ENCODE measurements at regions not wholly inside any gene's neighbourhood (a gene's known extent, or its start where the extent isn't known, plus 50 kb on each side); places are given as distances from the start of the nearest gene placed in this dataset.
A peak's percentile ranks its signal among the peaks of the same experiment; 100 is the strongest.

DNA sequence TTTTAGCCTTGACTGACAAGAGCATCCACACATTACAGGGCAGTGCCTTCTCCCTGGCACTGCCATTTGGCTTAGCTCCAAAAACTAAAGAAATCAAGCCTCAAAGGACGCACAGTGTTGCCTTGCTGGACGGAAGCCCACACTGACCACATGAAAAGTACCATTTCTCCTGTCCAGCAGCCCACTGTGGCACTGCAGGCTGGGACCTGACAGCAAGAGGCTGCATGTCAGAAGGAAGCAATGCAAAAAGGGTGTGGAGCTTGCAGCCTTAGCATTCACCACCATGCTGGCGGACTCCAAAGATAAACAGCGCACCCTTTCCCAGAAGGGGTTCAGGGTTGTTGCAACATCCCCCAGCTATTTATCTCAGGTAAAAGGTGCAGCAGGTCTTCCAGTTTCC lies 109.3 kb upstream of the BMAL1 start:
- peak; percentile 53; the same call in 2 of the 3 replicates for ATAC-seq
- TF ChIP-seq, protein P1, sequence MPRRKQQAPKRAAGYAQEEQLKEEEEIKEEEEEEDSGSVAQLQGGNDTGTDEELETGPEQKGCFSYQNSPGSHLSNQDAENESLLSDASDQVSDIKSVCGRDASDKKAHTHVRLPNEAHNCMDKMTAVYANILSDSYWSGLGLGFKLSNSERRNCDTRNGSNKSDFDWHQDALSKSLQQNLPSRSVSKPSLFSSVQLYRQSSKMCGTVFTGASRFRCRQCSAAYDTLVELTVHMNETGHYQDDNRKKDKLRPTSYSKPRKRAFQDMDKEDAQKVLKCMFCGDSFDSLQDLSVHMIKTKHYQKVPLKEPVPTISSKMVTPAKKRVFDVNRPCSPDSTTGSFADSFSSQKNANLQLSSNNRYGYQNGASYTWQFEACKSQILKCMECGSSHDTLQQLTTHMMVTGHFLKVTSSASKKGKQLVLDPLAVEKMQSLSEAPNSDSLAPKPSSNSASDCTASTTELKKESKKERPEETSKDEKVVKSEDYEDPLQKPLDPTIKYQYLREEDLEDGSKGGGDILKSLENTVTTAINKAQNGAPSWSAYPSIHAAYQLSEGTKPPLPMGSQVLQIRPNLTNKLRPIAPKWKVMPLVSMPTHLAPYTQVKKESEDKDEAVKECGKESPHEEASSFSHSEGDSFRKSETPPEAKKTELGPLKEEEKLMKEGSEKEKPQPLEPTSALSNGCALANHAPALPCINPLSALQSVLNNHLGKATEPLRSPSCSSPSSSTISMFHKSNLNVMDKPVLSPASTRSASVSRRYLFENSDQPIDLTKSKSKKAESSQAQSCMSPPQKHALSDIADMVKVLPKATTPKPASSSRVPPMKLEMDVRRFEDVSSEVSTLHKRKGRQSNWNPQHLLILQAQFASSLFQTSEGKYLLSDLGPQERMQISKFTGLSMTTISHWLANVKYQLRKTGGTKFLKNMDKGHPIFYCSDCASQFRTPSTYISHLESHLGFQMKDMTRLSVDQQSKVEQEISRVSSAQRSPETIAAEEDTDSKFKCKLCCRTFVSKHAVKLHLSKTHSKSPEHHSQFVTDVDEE (CRISPR knock-in tag; IDR thresholded peaks at IDR 0.05), result no peak
- no peak for TF ChIP-seq ZNF70 (CRISPR knock-in tag; IDR thresholded peaks at IDR 0.05)
- TF ChIP-seq BACH2 (CRISPR knock-in tag; IDR thresholded peaks at IDR 0.05; ENCODE audit: borderline replicate concordance), result no peak

DNA sequence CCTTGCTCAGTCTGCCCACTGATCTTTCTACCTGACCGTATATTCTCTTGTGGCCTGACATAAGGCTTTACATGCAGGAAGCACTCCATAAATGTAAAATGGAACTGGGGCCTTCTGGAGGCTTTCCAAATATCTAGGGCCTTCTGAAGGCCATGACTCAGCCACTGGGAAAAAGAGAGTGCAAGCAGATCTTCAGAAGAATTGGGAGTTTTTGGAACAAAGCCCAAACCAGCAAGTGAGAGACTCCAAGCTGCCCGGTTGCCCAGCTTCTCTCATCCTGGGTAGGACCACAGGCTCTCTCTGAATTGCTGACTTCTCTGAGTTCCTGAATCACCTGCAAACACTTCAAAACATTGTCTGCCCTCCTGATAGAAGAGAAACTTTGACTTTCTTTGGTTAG lies 107.9 kb upstream of the BMAL1 start:
- ATAC-seq, result peak; percentile 85
- TF ChIP-seq ISL1 (CRISPR knock-in tag; IDR thresholded peaks at IDR 0.05), result no peak
- 0 out of 2 replicates have a peak, but pooled peaks have one; percentile 41 for TF ChIP-seq ZFP3 (CRISPR knock-in tag; IDR thresholded peaks at IDR 0.05)

DNA sequence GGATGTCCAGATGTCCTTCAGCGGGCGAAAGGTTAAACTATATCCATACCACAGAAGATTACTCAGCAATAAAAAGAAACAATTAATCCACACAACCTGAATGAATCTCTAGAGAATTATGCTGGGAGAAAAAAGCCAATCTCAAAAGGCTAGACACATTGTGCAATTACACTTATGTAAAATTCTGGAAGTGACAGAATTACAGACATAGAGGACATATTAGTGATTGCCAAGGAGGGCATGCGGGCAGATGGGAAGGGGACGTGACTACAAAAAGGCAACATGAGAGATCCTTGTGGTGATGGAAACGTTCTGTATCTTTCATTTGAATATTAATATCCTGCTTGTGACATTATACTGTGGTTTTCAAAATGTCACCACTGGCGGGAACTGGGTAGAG lies 103.5 kb upstream of the BMAL1 start:
- TF ChIP-seq RARB (CRISPR knock-in tag; IDR thresholded peaks at IDR 0.05) (no peak), TCF4 (CRISPR knock-in tag; IDR thresholded peaks at IDR 0.05; ENCODE audit: borderline replicate concordance) (no peak), ESRRG (CRISPR knock-in tag; IDR thresholded peaks at IDR 0.05) (no peak), ARNTL (CRISPR knock-in tag; IDR thresholded peaks at IDR 0.05; ENCODE audit: borderline replicate concordance, low read depth) (no peak), ISL1 (CRISPR knock-in tag; IDR thresholded peaks at IDR 0.05) (no peak), ZFP30 (CRISPR knock-in tag; IDR thresholded peaks at IDR 0.05) (no peak), TOX (CRISPR knock-in tag; IDR thresholded peaks at IDR 0.05; ENCODE audit: borderline replicate concordance) (no peak)
- TF ChIP-seq, protein P1 (CRISPR knock-in tag; IDR thresholded peaks at IDR 0.05), result no peak
- TF ChIP-seq, protein P2, sequence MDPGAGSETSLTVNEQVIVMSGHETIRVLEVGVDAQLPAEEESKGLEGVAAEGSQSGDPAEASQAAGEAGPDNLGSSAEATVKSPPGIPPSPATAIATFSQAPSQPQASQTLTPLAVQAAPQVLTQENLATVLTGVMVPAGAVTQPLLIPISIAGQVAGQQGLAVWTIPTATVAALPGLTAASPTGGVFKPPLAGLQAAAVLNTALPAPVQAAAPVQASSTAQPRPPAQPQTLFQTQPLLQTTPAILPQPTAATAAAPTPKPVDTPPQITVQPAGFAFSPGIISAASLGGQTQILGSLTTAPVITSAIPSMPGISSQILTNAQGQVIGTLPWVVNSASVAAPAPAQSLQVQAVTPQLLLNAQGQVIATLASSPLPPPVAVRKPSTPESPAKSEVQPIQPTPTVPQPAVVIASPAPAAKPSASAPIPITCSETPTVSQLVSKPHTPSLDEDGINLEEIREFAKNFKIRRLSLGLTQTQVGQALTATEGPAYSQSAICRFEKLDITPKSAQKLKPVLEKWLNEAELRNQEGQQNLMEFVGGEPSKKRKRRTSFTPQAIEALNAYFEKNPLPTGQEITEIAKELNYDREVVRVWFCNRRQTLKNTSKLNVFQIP (CRISPR knock-in tag; IDR thresholded peaks at IDR 0.05; ENCODE audit: borderline replicate concordance, low read depth), result no peak
- ATAC-seq, result no peak

DNA sequence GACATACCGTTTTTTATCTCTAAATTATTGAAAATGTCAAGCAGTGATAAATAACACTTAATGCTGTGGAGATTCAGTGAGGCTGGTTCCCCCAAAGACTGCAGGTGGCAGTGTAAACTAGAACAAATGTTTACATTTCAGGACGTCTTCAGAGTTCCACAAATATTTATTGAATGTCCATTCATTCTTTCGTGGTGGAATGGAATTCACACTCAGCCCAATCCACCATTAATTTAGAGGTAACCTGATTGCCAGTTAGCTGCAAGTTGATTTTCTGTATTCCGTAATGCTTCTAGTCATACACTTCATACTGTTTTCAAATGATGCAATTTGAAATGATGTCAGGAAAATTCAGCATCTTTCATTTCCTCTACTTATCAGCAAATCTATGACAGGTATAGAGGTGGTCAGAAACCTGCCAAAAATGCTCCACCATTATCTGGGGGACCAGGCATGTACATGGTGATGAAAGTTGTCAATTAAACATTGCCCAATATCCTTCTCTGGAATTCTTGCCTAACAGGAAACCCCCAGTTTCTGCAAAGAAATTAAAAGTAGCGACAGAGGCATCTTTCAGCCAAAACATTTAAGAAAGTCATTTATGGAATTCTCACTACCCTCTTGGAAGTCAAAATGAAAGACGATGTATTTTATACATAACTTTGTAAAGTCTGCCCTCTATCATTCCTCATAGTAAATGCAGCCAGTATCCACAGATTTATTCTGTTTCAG lies 94.3 kb upstream of the BMAL1 start:
- TF ChIP-seq, protein P2 (CRISPR knock-in tag; IDR thresholded peaks at IDR 0.05; ENCODE audit: borderline replicate concordance, low read depth), result no peak
- 0 out of 2 replicates have a peak, but pooled peaks have one; percentile 20 for TF ChIP-seq ISL1 (CRISPR knock-in tag; IDR thresholded peaks at IDR 0.05)
- ATAC-seq, result peak; percentile 94

DNA sequence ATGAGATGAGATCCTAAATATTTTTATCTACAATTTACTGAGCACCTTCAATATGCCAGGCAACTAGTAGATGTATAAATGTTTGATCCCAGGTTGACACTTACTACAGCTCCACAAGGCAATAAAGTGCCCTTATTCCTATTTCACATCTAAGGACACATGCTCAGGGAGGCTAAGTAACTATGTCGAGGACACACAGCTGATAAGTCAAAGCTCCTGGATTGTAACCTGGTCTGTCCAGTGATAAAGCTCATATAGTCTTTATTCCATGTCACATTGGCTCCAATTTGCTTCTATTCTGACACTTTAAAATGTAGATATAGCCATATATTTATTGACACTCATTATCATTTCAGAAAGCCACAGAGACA lies 93.8 kb upstream of the BMAL1 start:
- peak; percentile 24 for ATAC-seq
- no peak for TF ChIP-seq PPARA (CRISPR knock-in tag; IDR thresholded peaks at IDR 0.05; ENCODE audit: borderline replicate concordance)
- no peak for TF ChIP-seq RARB (CRISPR knock-in tag; IDR thresholded peaks at IDR 0.05)
- no peak for TF ChIP-seq GLIS3 (CRISPR knock-in tag; IDR thresholded peaks at IDR 0.05)
- no peak for TF ChIP-seq ZNF70 (CRISPR knock-in tag; IDR thresholded peaks at IDR 0.05)
- no peak for TF ChIP-seq OSR1 (CRISPR knock-in tag; IDR thresholded peaks at IDR 0.05)
- TF ChIP-seq SNAI2 (CRISPR knock-in tag; IDR thresholded peaks at IDR 0.05), result no peak
- TF ChIP-seq ESRRG (CRISPR knock-in tag; IDR thresholded peaks at IDR 0.05), result no peak
- TF ChIP-seq BACH2 (CRISPR knock-in tag; IDR thresholded peaks at IDR 0.05; ENCODE audit: borderline replicate concordance), result no peak
- TF ChIP-seq ARNTL (CRISPR knock-in tag; IDR thresholded peaks at IDR 0.05; ENCODE audit: borderline replicate concordance, low read depth), result no peak
- TF ChIP-seq ISL1 (CRISPR knock-in tag; IDR thresholded peaks at IDR 0.05), result no peak
- TF ChIP-seq TOX (CRISPR knock-in tag; IDR thresholded peaks at IDR 0.05; ENCODE audit: borderline replicate concordance), result no peak
- TF ChIP-seq, protein P3, sequence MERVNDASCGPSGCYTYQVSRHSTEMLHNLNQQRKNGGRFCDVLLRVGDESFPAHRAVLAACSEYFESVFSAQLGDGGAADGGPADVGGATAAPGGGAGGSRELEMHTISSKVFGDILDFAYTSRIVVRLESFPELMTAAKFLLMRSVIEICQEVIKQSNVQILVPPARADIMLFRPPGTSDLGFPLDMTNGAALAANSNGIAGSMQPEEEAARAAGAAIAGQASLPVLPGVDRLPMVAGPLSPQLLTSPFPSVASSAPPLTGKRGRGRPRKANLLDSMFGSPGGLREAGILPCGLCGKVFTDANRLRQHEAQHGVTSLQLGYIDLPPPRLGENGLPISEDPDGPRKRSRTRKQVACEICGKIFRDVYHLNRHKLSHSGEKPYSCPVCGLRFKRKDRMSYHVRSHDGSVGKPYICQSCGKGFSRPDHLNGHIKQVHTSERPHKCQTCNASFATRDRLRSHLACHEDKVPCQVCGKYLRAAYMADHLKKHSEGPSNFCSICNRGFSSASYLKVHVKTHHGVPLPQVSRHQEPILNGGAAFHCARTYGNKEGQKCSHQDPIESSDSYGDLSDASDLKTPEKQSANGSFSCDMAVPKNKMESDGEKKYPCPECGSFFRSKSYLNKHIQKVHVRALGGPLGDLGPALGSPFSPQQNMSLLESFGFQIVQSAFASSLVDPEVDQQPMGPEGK (CRISPR knock-in tag; IDR thresholded peaks at IDR 0.05; ENCODE audit: borderline replicate concordance), result no peak
- no peak for TF ChIP-seq TCF4 (CRISPR knock-in tag; IDR thresholded peaks at IDR 0.05; ENCODE audit: borderline replicate concordance)
- TF ChIP-seq, protein P4, sequence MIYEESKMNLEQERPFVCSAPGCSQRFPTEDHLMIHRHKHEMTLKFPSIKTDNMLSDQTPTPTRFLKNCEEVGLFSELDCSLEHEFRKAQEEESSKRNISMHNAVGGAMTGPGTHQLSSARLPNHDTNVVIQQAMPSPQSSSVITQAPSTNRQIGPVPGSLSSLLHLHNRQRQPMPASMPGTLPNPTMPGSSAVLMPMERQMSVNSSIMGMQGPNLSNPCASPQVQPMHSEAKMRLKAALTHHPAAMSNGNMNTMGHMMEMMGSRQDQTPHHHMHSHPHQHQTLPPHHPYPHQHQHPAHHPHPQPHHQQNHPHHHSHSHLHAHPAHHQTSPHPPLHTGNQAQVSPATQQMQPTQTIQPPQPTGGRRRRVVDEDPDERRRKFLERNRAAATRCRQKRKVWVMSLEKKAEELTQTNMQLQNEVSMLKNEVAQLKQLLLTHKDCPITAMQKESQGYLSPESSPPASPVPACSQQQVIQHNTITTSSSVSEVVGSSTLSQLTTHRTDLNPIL (CRISPR knock-in tag; IDR thresholded peaks at IDR 0.05; ENCODE audit: low read depth), result no peak
